ENCODE measurements at regions not wholly inside any gene's neighbourhood (a gene's known extent, or its start where the extent isn't known, plus 50 kb on each side); places are given as distances from the start of the nearest gene placed in this dataset.

GRCh38 chr3:23076437-23076836 is 126.7 kb upstream of the UBE2E2 start:
- BruUV-seq (replicated peaks): no TSS peak
- POLR2A ChIA-PET (ENCODE audit: unreplicated experiment): no interaction called here
- no peaks in the 10 kb centered on the region for H3K79me2 ChIP-seq (ENCODE audit: low read length)

GRCh38 chr3:23077126-23077525 is 126.0 kb upstream of the UBE2E2 start:
- Histone ChIP-seq H3K4me2 (ENCODE audit: low read length) (no peak overlapping the region), H3K4me1 (ENCODE audit: insufficient read depth, low read length) (peaks cover 18% of the 10 kb centered on the region), H3K9ac (ENCODE audit: low read length) (no peak overlapping the region), H4K20me1 (ENCODE audit: low read length) (no peaks in the 10 kb centered on the region), H3K79me2 (ENCODE audit: low read length) (no peaks in the 10 kb centered on the region), H3F3A (ENCODE audit: low read length, unreplicated experiment) (no peaks in the 10 kb centered on the region), H3K27ac (ENCODE audit: low read length) (no peak overlapping the region), H2AFZ (ENCODE audit: low read length) (no peak overlapping the region), H3K4me3 (ENCODE audit: low read length) (no peak overlapping the region), H3K27me3 (ENCODE audit: low read length) (no peaks in the 10 kb centered on the region), H3K36me3 (ENCODE audit: low read depth, low read length) (no peaks in the 10 kb centered on the region), H3K9me2 (replicated peaks; ENCODE audit: low read length) (no peaks in the 10 kb centered on the region), H3K9me3 (ENCODE audit: low read length) (no peaks in the 10 kb centered on the region)
- DNase-seq (no peak), ATAC-seq (no peak)
- intact Hi-C loops (cut with micrococcal nuclease): no loop called here
- POLR2A ChIA-PET (ENCODE audit: unreplicated experiment): no interaction called here
- TF ChIP-seq EZH2phosphoT487 (IDR thresholded peaks at IDR 0.05; ENCODE audit: borderline replicate concordance, low read length) (no peak), CTCF (conservative IDR thresholded peaks at IDR 0.05; ENCODE audit: low read depth, low read length) (no peak), EZH2 (IDR thresholded peaks at IDR 0.05; ENCODE audit: low read length, unreplicated experiment) (no peak)
- BruUV-seq (replicated peaks): no TSS peak
- CTCF ChIA-PET: no interaction called here

More at GRCh38 chr3:23076437-23076836, 126.7 kb upstream of the UBE2E2 start:
- CTCF ChIA-PET: no interaction called here
- Histone ChIP-seq H3K36me3 (ENCODE audit: low read depth, low read length) (no peaks in the 10 kb centered on the region), H3K4me3 (ENCODE audit: low read length) (no peak overlapping the region), H4K20me1 (ENCODE audit: low read length) (no peaks in the 10 kb centered on the region), H3K9me3 (ENCODE audit: low read length) (no peaks in the 10 kb centered on the region), H3K9ac (ENCODE audit: low read length) (no peak overlapping the region), H3K4me1 (ENCODE audit: insufficient read depth, low read length) (peaks cover 18% of the 10 kb centered on the region), H2AFZ (ENCODE audit: low read length) (no peak overlapping the region), H3K27ac (ENCODE audit: low read length) (no peak overlapping the region), H3K27me3 (ENCODE audit: low read length) (no peaks in the 10 kb centered on the region), H3K9me2 (replicated peaks; ENCODE audit: low read length) (no peaks in the 10 kb centered on the region), H3F3A (ENCODE audit: low read length, unreplicated experiment) (no peaks in the 10 kb centered on the region), H3K4me2 (ENCODE audit: low read length) (no peak overlapping the region)
- no peak for DNase-seq
- intact Hi-C loops (cut with micrococcal nuclease): no loop called here
- no peak for ATAC-seq
- TF ChIP-seq CTCF (conservative IDR thresholded peaks at IDR 0.05; ENCODE audit: low read depth, low read length) (no peak), EZH2 (IDR thresholded peaks at IDR 0.05; ENCODE audit: low read length, unreplicated experiment) (no peak)

- intact Hi-C loops (cut with micrococcal nuclease): no loop called here
- H4K20me1 ChIP-seq (ENCODE audit: low read length): no peaks in the 10 kb centered on the region
- no peaks in the 10 kb centered on the region for H3K79me2 ChIP-seq (ENCODE audit: low read length)
- DNase-seq (no peak), ATAC-seq (no peak)
- H2AFZ ChIP-seq (ENCODE audit: low read length): no peak overlapping the region
- H3K27me3 ChIP-seq (ENCODE audit: low read length): no peaks in the 10 kb centered on the region
- peaks cover 18% of the 10 kb centered on the region for H3K4me1 ChIP-seq (ENCODE audit: insufficient read depth, low read length)
- no peak overlapping the region for H3K4me2 ChIP-seq (ENCODE audit: low read length)
- H3F3A ChIP-seq (ENCODE audit: low read length, unreplicated experiment): no peaks in the 10 kb centered on the region
- no TSS peak for BruUV-seq (replicated peaks)
- ChIA-PET POLR2A (ENCODE audit: unreplicated experiment) (no interaction called here), CTCF (no interaction called here)
- H3K4me3 ChIP-seq (ENCODE audit: low read length): no peak overlapping the region
- H3K36me3 ChIP-seq (ENCODE audit: low read depth, low read length): no peaks in the 10 kb centered on the region
- TF ChIP-seq CTCF (conservative IDR thresholded peaks at IDR 0.05; ENCODE audit: low read depth, low read length) (no peak), EZH2 (IDR thresholded peaks at IDR 0.05; ENCODE audit: low read length, unreplicated experiment) (no peak), EZH2phosphoT487 (IDR thresholded peaks at IDR 0.05; ENCODE audit: borderline replicate concordance, low read length) (no peak)
- no peak overlapping the region for H3K9ac ChIP-seq (ENCODE audit: low read length)
- no peaks in the 10 kb centered on the region for H3K9me2 ChIP-seq (replicated peaks; ENCODE audit: low read length)
- no peak overlapping the region for H3K27ac ChIP-seq (ENCODE audit: low read length)
- H3K9me3 ChIP-seq (ENCODE audit: low read length): no peaks in the 10 kb centered on the region
These were observed 124.4 kb upstream of the UBE2E2 start for GRCh38 chr3:23078735-23079134.
